ENCODE measurements at regions not wholly inside any gene's neighbourhood (a gene's known extent, or its start where the extent isn't known, plus 50 kb on each side); places are given as distances from the start of the nearest gene placed in this dataset.
"Not testable (repeated sequence)": the region's sequence is repeated elsewhere in the genome, so short reads cannot be mapped to it uniquely, and the experiment has no call there.

DNA sequence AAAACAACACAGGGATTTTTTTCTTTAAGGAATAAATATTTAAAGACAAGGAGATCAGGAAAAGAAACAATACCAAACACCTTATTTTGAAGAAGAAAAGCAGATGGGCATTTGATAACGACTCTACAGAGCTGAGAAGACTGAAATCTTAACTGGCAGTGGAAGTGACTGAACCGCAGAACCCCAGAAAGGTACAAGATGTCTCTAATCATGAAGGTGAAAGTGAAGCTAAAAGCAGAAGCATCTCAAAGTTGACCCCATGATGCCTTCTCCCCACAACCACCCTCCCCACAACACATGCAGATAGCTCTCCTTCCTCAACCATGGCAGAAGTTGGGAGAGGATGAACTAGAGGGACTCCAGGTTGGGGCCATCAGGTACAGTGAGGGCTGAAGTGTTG, 129.6 kb downstream of the ZNF648 start:
- H3K27me3 ChIP-seq (ENCODE audit: control insufficient read depth, insufficient read depth, low read length) = no peaks in the 10 kb centered on the region
- no peaks in the 10 kb centered on the region for H3K79me2 ChIP-seq
- no peak overlapping the region for H3K4me2 ChIP-seq (ENCODE audit: low read length)
- no peak overlapping the region for H3K9ac ChIP-seq
- H3K4me1 ChIP-seq = no peaks in the 10 kb centered on the region
- TF ChIP-seq, protein P1, sequence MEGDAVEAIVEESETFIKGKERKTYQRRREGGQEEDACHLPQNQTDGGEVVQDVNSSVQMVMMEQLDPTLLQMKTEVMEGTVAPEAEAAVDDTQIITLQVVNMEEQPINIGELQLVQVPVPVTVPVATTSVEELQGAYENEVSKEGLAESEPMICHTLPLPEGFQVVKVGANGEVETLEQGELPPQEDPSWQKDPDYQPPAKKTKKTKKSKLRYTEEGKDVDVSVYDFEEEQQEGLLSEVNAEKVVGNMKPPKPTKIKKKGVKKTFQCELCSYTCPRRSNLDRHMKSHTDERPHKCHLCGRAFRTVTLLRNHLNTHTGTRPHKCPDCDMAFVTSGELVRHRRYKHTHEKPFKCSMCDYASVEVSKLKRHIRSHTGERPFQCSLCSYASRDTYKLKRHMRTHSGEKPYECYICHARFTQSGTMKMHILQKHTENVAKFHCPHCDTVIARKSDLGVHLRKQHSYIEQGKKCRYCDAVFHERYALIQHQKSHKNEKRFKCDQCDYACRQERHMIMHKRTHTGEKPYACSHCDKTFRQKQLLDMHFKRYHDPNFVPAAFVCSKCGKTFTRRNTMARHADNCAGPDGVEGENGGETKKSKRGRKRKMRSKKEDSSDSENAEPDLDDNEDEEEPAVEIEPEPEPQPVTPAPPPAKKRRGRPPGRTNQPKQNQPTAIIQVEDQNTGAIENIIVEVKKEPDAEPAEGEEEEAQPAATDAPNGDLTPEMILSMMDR (IDR thresholded peaks at IDR 0.05) = no peak
- no peaks in the 10 kb centered on the region for H3K36me3 ChIP-seq (ENCODE audit: control insufficient read depth, insufficient read depth, low read length)
- no peak overlapping the region for H3K4me3 ChIP-seq (ENCODE audit: low read depth, low read length)
- H3K27ac ChIP-seq = no peak overlapping the region
- H3K9me3 ChIP-seq (ENCODE audit: control insufficient read depth, low read length) = no peaks in the 10 kb centered on the region
- no peak overlapping the region for H2AFZ ChIP-seq

DNA sequence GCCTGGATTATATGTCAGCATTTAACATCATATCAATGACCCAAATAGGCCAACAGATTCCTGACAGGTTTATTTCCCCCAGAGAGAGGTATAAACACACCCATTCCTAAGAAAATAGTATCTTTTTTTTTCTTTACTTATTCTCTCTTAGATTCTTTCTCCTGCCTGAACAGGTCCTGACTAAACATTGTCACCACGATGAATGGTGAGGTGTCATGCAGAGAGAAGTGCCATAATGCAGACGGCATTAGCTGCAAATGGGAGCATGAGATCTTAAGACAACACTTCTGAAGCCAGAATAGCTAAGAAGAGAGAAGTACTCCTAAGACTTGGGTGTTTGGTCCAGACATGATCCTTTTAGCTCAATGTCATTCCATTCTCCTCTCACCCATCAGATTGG, 131.3 kb downstream of the ZNF648 start:
- H3K27ac ChIP-seq = no peak overlapping the region
- no peaks in the 10 kb centered on the region for H3K4me1 ChIP-seq
- TF ChIP-seq, protein P1 (IDR thresholded peaks at IDR 0.05) = no peak
- no peak overlapping the region for H3K9ac ChIP-seq
- no peak overlapping the region for H2AFZ ChIP-seq
- H3K79me2 ChIP-seq = no peaks in the 10 kb centered on the region
- H3K27me3 ChIP-seq (ENCODE audit: control insufficient read depth, insufficient read depth, low read length) = no peaks in the 10 kb centered on the region
- no peak overlapping the region for H3K4me2 ChIP-seq (ENCODE audit: low read length)
- no peaks in the 10 kb centered on the region for H3K9me3 ChIP-seq (ENCODE audit: control insufficient read depth, low read length)
- H3K4me3 ChIP-seq (ENCODE audit: low read depth, low read length) = no peak overlapping the region
- H3K36me3 ChIP-seq (ENCODE audit: control insufficient read depth, insufficient read depth, low read length) = no peaks in the 10 kb centered on the region

DNA sequence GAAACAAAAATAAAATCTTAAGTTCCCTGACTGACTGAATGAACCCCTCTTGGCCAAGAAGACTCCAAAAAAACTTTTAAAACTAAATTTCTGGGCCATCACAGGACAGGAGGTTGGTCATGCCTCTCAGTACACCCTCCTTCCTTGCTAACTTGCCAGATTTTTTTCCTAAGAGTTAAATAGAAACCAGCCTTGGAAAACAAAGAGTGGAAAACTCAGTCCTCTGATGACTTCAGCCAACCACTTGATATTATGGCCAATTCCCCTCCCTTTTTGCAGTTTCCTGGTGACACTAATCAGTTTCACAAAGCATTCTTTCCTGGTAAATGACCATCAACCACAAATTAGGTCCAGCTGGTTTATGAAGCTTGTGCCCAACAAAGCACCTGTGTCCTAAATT, 134.8 kb downstream of the ZNF648 start:
- no peaks in the 10 kb centered on the region for H3K4me1 ChIP-seq
- no peak overlapping the region for H3K27ac ChIP-seq
- TF ChIP-seq, protein P1 (IDR thresholded peaks at IDR 0.05) = no peak
- no peaks in the 10 kb centered on the region for H3K27me3 ChIP-seq (ENCODE audit: control insufficient read depth, insufficient read depth, low read length)
- no peak overlapping the region for H2AFZ ChIP-seq
- H3K36me3 ChIP-seq (ENCODE audit: control insufficient read depth, insufficient read depth, low read length) = no peaks in the 10 kb centered on the region
- H3K4me2 ChIP-seq (ENCODE audit: low read length) = no peak overlapping the region
- H3K79me2 ChIP-seq = no peaks in the 10 kb centered on the region
- H3K9ac ChIP-seq = no peak overlapping the region
- H3K9me3 ChIP-seq (ENCODE audit: control insufficient read depth, low read length) = no peaks in the 10 kb centered on the region
- no peak overlapping the region for H3K4me3 ChIP-seq (ENCODE audit: low read depth, low read length)

DNA sequence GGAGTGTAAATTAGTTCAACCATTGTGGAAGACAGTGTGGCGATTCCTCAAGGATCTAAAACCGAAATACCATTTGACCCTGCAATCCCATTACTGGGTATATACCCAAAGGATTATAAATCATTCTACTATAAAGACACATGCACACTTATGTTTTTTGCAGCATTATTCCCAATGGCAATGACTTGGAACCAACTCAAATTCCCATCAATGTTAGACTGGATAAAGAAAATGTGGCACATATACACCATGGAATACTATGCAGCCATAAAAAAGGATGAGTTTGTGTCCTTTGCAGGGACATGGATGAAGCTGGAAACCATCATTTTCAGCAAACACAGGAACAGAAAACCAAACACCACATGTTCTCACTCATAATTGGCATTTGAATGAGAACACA, 137.5 kb downstream of the ZNF648 start:
- H3K4me1 ChIP-seq; H3K36me3 ChIP-seq (ENCODE audit: control insufficient read depth, insufficient read depth, low read length); H3K9ac ChIP-seq; H3K79me2 ChIP-seq; H2AFZ ChIP-seq; H3K4me2 ChIP-seq (ENCODE audit: low read length); H3K4me3 ChIP-seq (ENCODE audit: low read depth, low read length); H3K9me3 ChIP-seq (ENCODE audit: control insufficient read depth, low read length); H3K27me3 ChIP-seq (ENCODE audit: control insufficient read depth, insufficient read depth, low read length); H3K27ac ChIP-seq: not testable (repeated sequence)

DNA sequence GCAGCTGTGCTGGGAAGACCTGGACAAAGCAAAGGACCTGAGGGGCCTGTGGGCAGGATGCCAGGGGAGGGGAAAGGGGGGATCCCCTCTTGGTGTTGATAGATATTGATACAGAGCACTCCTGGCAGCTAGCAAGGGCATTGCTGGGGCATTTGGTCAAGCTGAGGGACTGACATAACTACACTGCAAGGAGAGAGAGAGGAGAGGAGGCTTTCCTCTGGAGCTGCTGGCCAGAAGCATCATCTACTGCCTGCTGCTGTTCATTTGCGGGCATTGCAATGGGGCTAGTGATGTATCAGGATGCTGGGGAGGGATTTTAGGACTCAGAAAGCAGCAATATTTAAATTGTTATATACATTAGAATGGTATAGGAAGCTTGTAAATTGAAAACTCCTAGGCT, 142.0 kb downstream of the ZNF648 start:
- no peak overlapping the region for H3K4me3 ChIP-seq (ENCODE audit: low read depth, low read length)
- no peaks in the 10 kb centered on the region for H3K9me3 ChIP-seq (ENCODE audit: control insufficient read depth, low read length)
- TF ChIP-seq, protein P1 (IDR thresholded peaks at IDR 0.05) = no peak

More for the DNA sequence above, 142.0 kb downstream of the ZNF648 start:
- Histone ChIP-seq H3K27ac (no peak overlapping the region), H3K79me2 (no peaks in the 10 kb centered on the region), H3K4me1 (no peaks in the 10 kb centered on the region), H3K4me2 (ENCODE audit: low read length) (no peak overlapping the region), H3K36me3 (ENCODE audit: control insufficient read depth, insufficient read depth, low read length) (no peaks in the 10 kb centered on the region), H3K27me3 (ENCODE audit: control insufficient read depth, insufficient read depth, low read length) (no peaks in the 10 kb centered on the region), H2AFZ (no peak overlapping the region), H3K9ac (no peak overlapping the region)
